HG02623 (cell line): ENCODE measurements at regions not wholly inside any gene's neighbourhood (a gene's known extent, or its start where the extent isn't known, plus 50 kb on each side); places are given as distances from the start of the nearest gene placed in this dataset.

Source experiments
- ATAC-seq: cut with Tn5 transposase; IDR thresholded peaks from one replicate; pipeline ENCODE4 v1.9.1; 2021; ENCODE audit warnings: moderate library complexity; ENCODE audit not compliant: unreplicated experiment

- no peak for ATAC-seq
Measured at GRCh38 chr20:57934007-57934805, 224.4 kb upstream of the PMEPA1 start.

GRCh38 chr20:57932227-57932864 is 222.5 kb upstream of the PMEPA1 start:
- no peak for ATAC-seq

- no peak for ATAC-seq
Measured at GRCh38 chr20:57930351-57930750, 220.5 kb upstream of the PMEPA1 start.

GRCh38 chr20:57928181-57928967 is 218.6 kb upstream of the PMEPA1 start:
- ATAC-seq, result no peak

- no peak for ATAC-seq
Measured at GRCh38 chr20:57927376-57927775, 217.6 kb upstream of the PMEPA1 start.

GRCh38 chr20:57922706-57923105 is 212.9 kb upstream of the PMEPA1 start:
- ATAC-seq, result no peak

GRCh38 chr20:57922083-57922482 is 212.3 kb upstream of the PMEPA1 start:
- no peak for ATAC-seq

GRCh38 chr20:57921676-57922075 is 211.9 kb upstream of the PMEPA1 start:
- no peak for ATAC-seq

GRCh38 chr20:57920971-57921370 is 211.2 kb upstream of the PMEPA1 start:
- ATAC-seq, result no peak

GRCh38 chr20:57919049-57919448 is 209.2 kb upstream of the PMEPA1 start:
- ATAC-seq, result no peak

- ATAC-seq, result no peak
Measured at GRCh38 chr20:57918551-57918950, 208.7 kb upstream of the PMEPA1 start.

GRCh38 chr20:57914205-57914604 is 204.4 kb upstream of the PMEPA1 start:
- ATAC-seq, result no peak

GRCh38 chr20:57913156-57913930 is 203.5 kb upstream of the PMEPA1 start:
- no peak for ATAC-seq

GRCh38 chr20:57912227-57912582 is 202.4 kb upstream of the PMEPA1 start:
- ATAC-seq, result no peak

GRCh38 chr20:57911512-57912226 is 201.9 kb upstream of the PMEPA1 start:
- no peak for ATAC-seq

GRCh38 chr20:57910716-57911115 is 200.9 kb upstream of the PMEPA1 start:
- ATAC-seq, result no peak

GRCh38 chr20:57909763-57910331 is 200.0 kb upstream of the PMEPA1 start:
- ATAC-seq, result no peak

GRCh38 chr20:57908704-57909630 is 199.2 kb upstream of the PMEPA1 start:
- ATAC-seq, result no peak

GRCh38 chr20:57908226-57908625 is 198.4 kb upstream of the PMEPA1 start:
- no peak for ATAC-seq
